GM19467 (cell line): ENCODE measurements at regions not wholly inside any gene's neighbourhood (a gene's known extent, or its start where the extent isn't known, plus 50 kb on each side); places are given as distances from the start of the nearest gene placed in this dataset.

Experiments used
- ATAC-seq: cut with Tn5 transposase; IDR thresholded peaks from one replicate; pipeline ENCODE4 v1.9.1; 2021; ENCODE audit warnings: mild to moderate bottlenecking, moderate library complexity; ENCODE audit not compliant: unreplicated experiment

- no peak for ATAC-seq
Observed at GRCh38 chr5:4362411-4362810, 766.8 kb downstream of the IRX1 start.

- no peak for ATAC-seq
Observed at GRCh38 chr5:4363045-4363444, 767.4 kb downstream of the IRX1 start.

GRCh38 chr5:4366628-4367027 is 771.0 kb downstream of the IRX1 start:
- no peak for ATAC-seq

GRCh38 chr5:4370218-4370617 is 769.9 kb upstream of the ADAMTS16 start:
- ATAC-seq, result no peak

- no peak for ATAC-seq
Observed at GRCh38 chr5:4372481-4372880, 767.6 kb upstream of the ADAMTS16 start.

- ATAC-seq, result no peak
Observed at GRCh38 chr5:4373051-4373820, 766.9 kb upstream of the ADAMTS16 start.

- ATAC-seq, result no peak
Observed at GRCh38 chr5:4374866-4375265, 765.3 kb upstream of the ADAMTS16 start.

- no peak for ATAC-seq
Observed at GRCh38 chr5:4375640-4376039, 764.5 kb upstream of the ADAMTS16 start.

GRCh38 chr5:4383102-4383501 is 757.0 kb upstream of the ADAMTS16 start:
- ATAC-seq, result no peak

- no peak for ATAC-seq
Observed at GRCh38 chr5:4383518-4384198, 756.5 kb upstream of the ADAMTS16 start.

- ATAC-seq, result no peak
Observed at GRCh38 chr5:4384649-4385048, 755.5 kb upstream of the ADAMTS16 start.

GRCh38 chr5:4386152-4386551 is 754.0 kb upstream of the ADAMTS16 start:
- ATAC-seq, result no peak

GRCh38 chr5:4387290-4387689 is 752.8 kb upstream of the ADAMTS16 start:
- ATAC-seq, result no peak

- ATAC-seq, result no peak
Observed at GRCh38 chr5:4395752-4396151, 744.4 kb upstream of the ADAMTS16 start.

- no peak for ATAC-seq
Observed at GRCh38 chr5:4405614-4406219, 734.4 kb upstream of the ADAMTS16 start.

- ATAC-seq, result no peak
Observed at GRCh38 chr5:4410151-4410550, 730.0 kb upstream of the ADAMTS16 start.

GRCh38 chr5:4411664-4412063 is 728.5 kb upstream of the ADAMTS16 start:
- no peak for ATAC-seq

- ATAC-seq, result no peak
Observed at GRCh38 chr5:4413996-4414395, 726.1 kb upstream of the ADAMTS16 start.

- no peak for ATAC-seq
Observed at GRCh38 chr5:4418084-4418483, 722.0 kb upstream of the ADAMTS16 start.

GRCh38 chr5:4419281-4419680 is 720.8 kb upstream of the ADAMTS16 start:
- ATAC-seq, result no peak

- ATAC-seq, result no peak
Observed at GRCh38 chr5:4420177-4420576, 720.0 kb upstream of the ADAMTS16 start.

GRCh38 chr5:4420681-4421080 is 719.4 kb upstream of the ADAMTS16 start:
- ATAC-seq, result no peak
